ENCODE measurements at regions not wholly inside any gene's neighbourhood (a gene's known extent, or its start where the extent isn't known, plus 50 kb on each side); places are given as distances from the start of the nearest gene placed in this dataset.
"Not testable (repeated sequence)": the region's sequence is repeated elsewhere in the genome, so short reads cannot be mapped to it uniquely, and the experiment has no call there.

- peak; percentile 98 for FAIRE-seq
- H3K9me3 ChIP-seq (ENCODE audit: control insufficient read depth in 2 of 3, insufficient read depth in 1 of 3, low read length in 3 of 3); intact Hi-C loops (cut with DNase I); DNase-seq; H3K27ac ChIP-seq (ENCODE audit: low read depth in 2 of 2, low read length in 2 of 2); H3K27me3 ChIP-seq (ENCODE audit: control insufficient read depth, insufficient read depth, low read length); H3K36me3 ChIP-seq (ENCODE audit: control insufficient read depth in 2 of 3, insufficient read depth in 3 of 3, low read length in 3 of 3); H3K9ac ChIP-seq (ENCODE audit: low read length in 3 of 3); H3K4me1 ChIP-seq (ENCODE audit: control insufficient read depth in 2 of 3, insufficient read depth in 2 of 3, low read depth in 1 of 3, low read length in 3 of 3); H3K4me3 ChIP-seq (ENCODE audit: low read length in 3 of 3): not testable (repeated sequence)
These were observed 1825.5 kb upstream of the TPTE start for GRCh38 chr21:8695889-8696288.

- H3K27me3 ChIP-seq (ENCODE audit: control insufficient read depth, insufficient read depth, low read length): not testable (repeated sequence)
These were observed 1820.1 kb upstream of the TPTE start for GRCh38 chr21:8701297-8701696.

GRCh38 chr21:8705829-8706228 is 1815.6 kb upstream of the TPTE start:
- H3K27me3 ChIP-seq (ENCODE audit: control insufficient read depth, insufficient read depth, low read length); H3K4me3 ChIP-seq (ENCODE audit: low read length in 3 of 3); H3K9ac ChIP-seq (ENCODE audit: low read length in 3 of 3); H3K9me3 ChIP-seq (ENCODE audit: control insufficient read depth in 2 of 3, insufficient read depth in 1 of 3, low read length in 3 of 3); intact Hi-C loops (cut with DNase I); H3K36me3 ChIP-seq (ENCODE audit: control insufficient read depth in 2 of 3, insufficient read depth in 3 of 3, low read length in 3 of 3); H3K27ac ChIP-seq (ENCODE audit: low read depth in 2 of 2, low read length in 2 of 2); DNase-seq; FAIRE-seq; H3K4me1 ChIP-seq (ENCODE audit: control insufficient read depth in 2 of 3, insufficient read depth in 2 of 3, low read depth in 1 of 3, low read length in 3 of 3): not testable (repeated sequence)

More at GRCh38 chr21:8701297-8701696, 1820.1 kb upstream of the TPTE start:
- H3K4me3 ChIP-seq (ENCODE audit: low read length in 3 of 3); intact Hi-C loops (cut with DNase I); H3K4me1 ChIP-seq (ENCODE audit: control insufficient read depth in 2 of 3, insufficient read depth in 2 of 3, low read depth in 1 of 3, low read length in 3 of 3); H3K27ac ChIP-seq (ENCODE audit: low read depth in 2 of 2, low read length in 2 of 2); H3K9ac ChIP-seq (ENCODE audit: low read length in 3 of 3); DNase-seq; H3K36me3 ChIP-seq (ENCODE audit: control insufficient read depth in 2 of 3, insufficient read depth in 3 of 3, low read length in 3 of 3); H3K9me3 ChIP-seq (ENCODE audit: control insufficient read depth in 2 of 3, insufficient read depth in 1 of 3, low read length in 3 of 3); FAIRE-seq: not testable (repeated sequence)
